ENCODE measurements at regions not wholly inside any gene's neighbourhood (a gene's known extent, or its start where the extent isn't known, plus 50 kb on each side); places are given as distances from the start of the nearest gene placed in this dataset.

DNA sequence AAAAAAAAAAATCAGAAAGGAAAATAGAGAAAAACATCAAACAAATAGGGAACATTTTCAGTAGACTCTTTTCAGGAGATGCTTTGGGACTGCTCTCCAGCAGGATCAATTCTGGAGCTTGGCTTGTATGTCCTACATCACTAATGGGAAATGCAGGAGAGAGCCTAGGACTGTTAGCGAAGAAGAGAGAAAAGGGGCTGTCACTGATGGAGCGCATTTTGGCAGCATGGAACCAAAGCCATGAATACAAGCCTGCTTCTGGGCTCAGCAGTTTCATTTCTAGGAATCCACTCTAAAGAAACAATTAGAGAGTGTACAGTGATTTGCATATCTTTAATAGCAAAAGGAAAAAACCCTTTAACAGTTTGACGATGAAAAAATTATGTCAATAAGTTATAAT is 203.9 kb downstream of the NUFIP1 start (continued):
- TF ChIP-seq ZNF318 (IDR thresholded peaks at IDR 0.05; ENCODE audit: borderline replicate concordance in 1 of 2, low read depth in 1 of 2) = no peak
- TF ChIP-seq BMI1 (IDR thresholded peaks at IDR 0.05; ENCODE audit: low read length) = no peak
- no peak for TF ChIP-seq SNIP1 (IDR thresholded peaks at IDR 0.05; ENCODE audit: low read depth)
- TF ChIP-seq CEBPB (tag; IDR thresholded peaks at IDR 0.05) = no peak
